Chondrocyte (in vitro differentiated cells): ENCODE measurements at regions not wholly inside any gene's neighbourhood (a gene's known extent, or its start where the extent isn't known, plus 50 kb on each side); places are given as distances from the start of the nearest gene placed in this dataset.

Source experiments
- DNase-seq: peaks from one replicate; pipeline ENCODE4 v3.0.0; 2021; ENCODE audit warnings: mixed read lengths, low spot score
- H3K27ac Mint-ChIP-seq: one replicate; pipeline ENCODE4 v1.8.0; 2021; ENCODE audit warnings: mild to moderate bottlenecking, moderate library complexity, mixed read lengths; ENCODE audit not compliant: unreplicated experiment
- H3K27me3 Mint-ChIP-seq: 2 replicates; pipeline ENCODE4 v1.8.0; 2021; ENCODE audit warnings: low read depth, mixed read lengths
- H3K36me3 Mint-ChIP-seq: 2 replicates; pipeline ENCODE4 v1.8.0; 2021; ENCODE audit warnings: low read depth, mixed read lengths
- H3K4me1 Mint-ChIP-seq: 2 replicates; pipeline ENCODE4 v1.8.0; 2021; ENCODE audit warnings: low read depth, mild to moderate bottlenecking, mixed read lengths
- H3K4me3 Mint-ChIP-seq: one replicate; pipeline ENCODE4 v1.8.0; 2021; ENCODE audit warnings: mild to moderate bottlenecking, moderate library complexity, mixed read lengths; ENCODE audit not compliant: unreplicated experiment
- H3K9me3 Mint-ChIP-seq: 2 replicates; pipeline ENCODE4 v1.8.0; 2021; ENCODE audit warnings: low read depth, mixed read lengths
- TF ChIP-seq, protein P1 (sequence below): fragments of 200-600 bp; sonication (generic); IDR thresholded peaks from 2 replicates; pipeline ENCODE4 v1.5.0; 2021; ENCODE audit warnings: antibody characterized with exemption, mild to moderate bottlenecking, moderate library complexity

GRCh38 chr9:19965336-19965735 lies 176.5 kb upstream of the SLC24A2 start:
- peak overlapping the region; percentile 36 for H3K27ac Mint-ChIP-seq
- TF ChIP-seq, protein P1, sequence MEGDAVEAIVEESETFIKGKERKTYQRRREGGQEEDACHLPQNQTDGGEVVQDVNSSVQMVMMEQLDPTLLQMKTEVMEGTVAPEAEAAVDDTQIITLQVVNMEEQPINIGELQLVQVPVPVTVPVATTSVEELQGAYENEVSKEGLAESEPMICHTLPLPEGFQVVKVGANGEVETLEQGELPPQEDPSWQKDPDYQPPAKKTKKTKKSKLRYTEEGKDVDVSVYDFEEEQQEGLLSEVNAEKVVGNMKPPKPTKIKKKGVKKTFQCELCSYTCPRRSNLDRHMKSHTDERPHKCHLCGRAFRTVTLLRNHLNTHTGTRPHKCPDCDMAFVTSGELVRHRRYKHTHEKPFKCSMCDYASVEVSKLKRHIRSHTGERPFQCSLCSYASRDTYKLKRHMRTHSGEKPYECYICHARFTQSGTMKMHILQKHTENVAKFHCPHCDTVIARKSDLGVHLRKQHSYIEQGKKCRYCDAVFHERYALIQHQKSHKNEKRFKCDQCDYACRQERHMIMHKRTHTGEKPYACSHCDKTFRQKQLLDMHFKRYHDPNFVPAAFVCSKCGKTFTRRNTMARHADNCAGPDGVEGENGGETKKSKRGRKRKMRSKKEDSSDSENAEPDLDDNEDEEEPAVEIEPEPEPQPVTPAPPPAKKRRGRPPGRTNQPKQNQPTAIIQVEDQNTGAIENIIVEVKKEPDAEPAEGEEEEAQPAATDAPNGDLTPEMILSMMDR, result no peak

DNA sequence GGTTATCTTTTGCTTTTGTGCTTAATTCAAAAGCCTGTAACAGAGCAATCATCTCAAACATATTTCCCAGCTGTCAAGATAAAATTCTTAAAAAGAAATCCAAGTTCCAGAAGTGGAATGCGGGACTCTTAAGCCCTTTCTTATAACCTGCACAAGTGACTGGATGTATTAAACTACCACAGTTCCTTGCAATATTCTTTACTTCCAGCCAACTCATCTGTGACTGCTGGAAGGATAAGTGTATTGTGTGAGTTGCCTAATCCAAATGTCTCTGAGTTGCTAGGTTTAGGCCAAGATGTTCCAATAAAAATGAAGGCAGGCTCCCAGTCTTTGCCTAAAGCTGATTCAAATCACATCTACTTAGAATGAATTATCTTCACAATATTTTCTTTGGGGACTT lies 159.2 kb upstream of the SLC24A2 start:
- Mint-ChIP-seq H3K36me3 (peaks cover under 1% of the 10 kb centered on the region), H3K4me1 (no peaks in the 10 kb centered on the region)
- DNase-seq, result no peak

More at GRCh38 chr9:19965336-19965735, 176.5 kb upstream of the SLC24A2 start:
- no peak overlapping the region for H3K4me3 Mint-ChIP-seq
- no peak for DNase-seq
- peaks cover 8% of the 10 kb centered on the region for H3K4me1 Mint-ChIP-seq
- peaks cover 5% of the 10 kb centered on the region for H3K9me3 Mint-ChIP-seq
- H3K27me3 Mint-ChIP-seq, result peaks cover 5% of the 10 kb centered on the region
- peaks cover 2% of the 10 kb centered on the region for H3K36me3 Mint-ChIP-seq

GRCh38 chr9:19946441-19947109 lies 157.7 kb upstream of the SLC24A2 start:
- TF ChIP-seq, protein P1, result peak; percentile 78
- no peak for DNase-seq
- Mint-ChIP-seq H3K27ac (no peak overlapping the region), H3K27me3 (peaks cover 28% of the 10 kb centered on the region), H3K9me3 (peaks cover 4% of the 10 kb centered on the region), H3K36me3 (no peaks in the 10 kb centered on the region), H3K4me3 (no peak overlapping the region), H3K4me1 (no peaks in the 10 kb centered on the region)

More for the DNA sequence above, 159.2 kb upstream of the SLC24A2 start:
- Mint-ChIP-seq H3K9me3 (peaks cover 11% of the 10 kb centered on the region), H3K27me3 (peaks cover 20% of the 10 kb centered on the region), H3K4me3 (no peak overlapping the region), H3K27ac (no peak overlapping the region)
- TF ChIP-seq, protein P1, result no peak

DNA sequence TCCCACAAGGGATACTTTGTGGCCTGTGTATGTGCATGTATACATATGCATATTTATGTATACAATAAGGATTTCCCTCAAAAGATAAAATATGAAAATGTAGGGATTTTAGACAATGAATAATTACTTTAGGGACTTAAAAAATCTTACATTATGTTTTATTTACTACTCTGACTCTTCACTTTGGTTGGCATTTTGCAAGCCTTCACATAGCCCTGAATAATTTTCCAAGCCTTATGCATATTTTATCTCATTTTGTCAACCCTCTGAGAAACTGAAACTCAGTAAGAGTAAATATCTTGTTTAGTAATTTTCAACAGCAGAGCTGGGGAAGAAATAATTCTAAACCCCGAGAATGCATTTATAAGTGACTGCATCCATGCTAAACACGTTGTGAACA lies 153.0 kb upstream of the SLC24A2 start:
- H3K27me3 Mint-ChIP-seq, result peaks cover 30% of the 10 kb centered on the region
- no peaks in the 10 kb centered on the region for H3K36me3 Mint-ChIP-seq
- no peak overlapping the region for H3K27ac Mint-ChIP-seq
- no peak overlapping the region for H3K4me3 Mint-ChIP-seq
- H3K9me3 Mint-ChIP-seq, result no peaks in the 10 kb centered on the region
- TF ChIP-seq, protein P1, result no peak
- DNase-seq, result no peak
- no peaks in the 10 kb centered on the region for H3K4me1 Mint-ChIP-seq

DNA sequence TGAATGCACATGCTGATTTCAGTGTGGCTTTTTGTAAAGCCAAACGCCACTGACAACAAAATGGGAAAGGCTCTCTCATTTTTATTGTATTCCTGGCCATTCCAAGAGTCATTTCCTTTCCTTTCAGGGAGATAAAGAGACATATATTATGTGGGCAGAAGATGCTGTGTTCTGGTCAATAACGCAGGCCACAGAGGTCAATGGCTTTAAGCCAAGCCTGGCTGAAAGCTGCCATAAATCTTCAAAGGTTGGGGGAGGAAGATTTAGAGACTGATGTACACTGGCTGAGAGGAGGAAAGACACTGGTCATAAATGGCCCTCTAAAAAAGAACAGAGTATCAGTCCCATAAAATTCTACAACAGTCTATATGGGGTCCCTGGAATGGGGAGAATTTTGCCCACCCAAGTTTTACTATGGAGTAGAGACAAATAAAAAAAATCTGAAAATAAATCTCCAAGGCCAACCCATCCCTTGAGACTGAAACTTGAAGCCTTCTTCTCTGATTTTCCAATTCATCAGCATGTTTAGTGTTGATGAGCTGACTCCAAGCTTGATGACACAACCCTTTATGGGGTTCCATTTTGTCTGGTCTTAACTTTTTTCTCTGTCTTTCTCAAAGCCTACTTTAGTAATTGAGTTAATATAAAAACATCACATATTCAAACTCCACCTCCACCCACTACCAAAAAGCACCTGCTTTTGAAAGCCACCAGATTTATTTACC lies 152.1 kb upstream of the SLC24A2 start:
- TF ChIP-seq, protein P1, result no peak
- H3K4me1 Mint-ChIP-seq, result no peaks in the 10 kb centered on the region
- no peaks in the 10 kb centered on the region for H3K9me3 Mint-ChIP-seq
- H3K27ac Mint-ChIP-seq, result no peak overlapping the region
- H3K27me3 Mint-ChIP-seq, result peaks cover 29% of the 10 kb centered on the region
- no peak overlapping the region for H3K4me3 Mint-ChIP-seq
- no peaks in the 10 kb centered on the region for H3K36me3 Mint-ChIP-seq
- DNase-seq, result no peak
